ENCODE measurements at regions not wholly inside any gene's neighbourhood (a gene's known extent, or its start where the extent isn't known, plus 50 kb on each side); places are given as distances from the start of the nearest gene placed in this dataset.

DNA sequence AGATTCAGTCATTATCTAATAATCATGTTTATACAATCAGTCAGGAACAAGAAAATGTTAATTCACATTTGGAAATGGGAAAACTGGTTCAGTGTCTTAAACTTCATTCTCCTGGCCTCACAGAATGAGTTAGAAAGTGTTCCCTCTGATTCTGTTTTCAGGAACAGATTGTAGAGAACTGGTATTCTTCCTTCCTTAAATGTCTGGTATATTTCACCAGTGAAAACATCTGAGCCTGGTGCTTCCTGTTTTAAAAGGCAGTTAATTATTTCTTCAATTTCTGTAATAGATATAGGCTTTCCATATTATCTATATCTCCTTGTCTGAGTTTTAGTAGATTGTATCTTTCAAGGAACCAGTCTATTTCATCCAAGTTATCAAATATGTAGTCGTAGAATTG lies 97.1 kb upstream of the TMEM168 start:
- DNase-seq (ENCODE audit: low read depth in 2 of 2, low spot score in 1 of 2) = no peak

DNA sequence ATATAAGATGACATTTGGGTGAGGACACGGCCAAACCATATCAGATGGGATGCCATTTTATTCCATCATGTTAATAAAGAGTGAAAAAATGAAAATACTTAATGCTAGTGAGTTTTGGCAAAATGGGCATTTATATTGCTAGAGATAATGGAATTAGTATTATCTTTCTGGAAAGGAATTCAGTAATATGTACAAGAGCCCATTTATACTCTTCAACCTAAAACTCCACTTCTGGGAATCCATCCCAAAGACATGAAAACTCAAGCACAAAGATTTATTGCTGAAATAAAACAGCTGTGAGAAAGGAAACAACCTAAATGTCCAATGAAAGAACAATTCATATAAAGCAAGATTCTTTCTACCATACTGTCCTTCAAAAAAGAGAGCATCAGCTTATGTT lies 96.0 kb upstream of the TMEM168 start:
- DNase-seq (ENCODE audit: low read depth in 2 of 2, low spot score in 1 of 2) = no peak

DNA sequence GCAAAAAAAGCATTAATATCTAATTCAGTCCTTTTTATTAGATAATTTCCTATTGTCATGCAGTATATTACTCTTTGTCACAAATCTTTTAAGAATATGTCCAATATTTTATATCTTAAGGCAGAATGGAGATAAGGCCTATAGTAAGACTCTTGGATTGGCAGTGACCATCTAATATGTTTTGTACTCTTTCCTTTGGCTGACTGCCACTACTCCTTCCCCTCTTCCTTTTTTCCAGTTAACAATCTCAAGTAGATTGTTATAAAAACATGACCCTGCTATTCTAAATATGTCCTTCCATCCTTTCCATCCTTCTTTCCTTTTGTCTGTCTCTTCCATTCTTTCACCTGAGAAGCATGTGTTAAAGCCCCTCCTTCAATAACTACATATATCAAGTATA lies 92.8 kb upstream of the TMEM168 start:
- no peak for DNase-seq (ENCODE audit: low read depth in 2 of 2, low spot score in 1 of 2)

DNA sequence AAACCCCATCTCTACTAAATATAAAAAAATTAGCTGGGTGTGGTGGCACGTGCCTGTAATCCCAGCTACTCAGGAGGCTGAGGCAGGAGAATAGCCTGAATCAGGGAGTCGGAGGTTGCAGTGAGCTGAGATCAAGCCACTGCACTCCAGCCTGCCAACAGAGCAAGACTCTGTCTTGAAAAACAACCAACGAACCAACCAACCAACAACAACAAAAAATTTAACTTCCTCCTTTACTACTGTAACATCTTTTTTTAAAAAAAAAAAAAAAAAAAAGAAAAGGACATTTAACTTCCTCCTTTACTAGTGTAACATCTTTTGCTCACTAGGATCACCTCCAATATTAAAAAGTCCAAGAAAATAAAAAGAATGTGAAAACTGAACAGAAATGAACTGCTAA lies 92.3 kb upstream of the TMEM168 start:
- DNase-seq (ENCODE audit: low read depth in 2 of 2, low spot score in 1 of 2) = no peak

DNA sequence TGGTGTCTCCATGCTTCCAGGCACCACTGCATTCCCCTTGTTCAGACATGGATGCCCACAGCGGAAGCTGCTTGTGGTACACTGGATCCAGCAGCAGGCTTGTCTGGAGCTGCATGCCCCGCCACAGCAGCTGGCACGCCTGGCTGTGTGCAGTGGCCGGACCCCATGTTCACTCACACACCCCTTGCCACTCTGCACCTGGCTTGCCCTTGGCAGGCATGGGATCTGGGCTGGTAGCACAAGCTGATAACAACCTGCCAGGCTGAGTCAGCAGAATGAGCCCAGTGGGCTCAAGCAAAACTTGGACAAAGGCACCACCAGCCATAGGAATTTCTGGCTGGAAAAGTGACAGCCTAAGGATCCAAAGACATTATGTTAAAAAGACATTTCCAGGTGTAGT lies 91.8 kb upstream of the TMEM168 start:
- DNase-seq (ENCODE audit: low read depth in 2 of 2, low spot score in 1 of 2) = no peak

DNA sequence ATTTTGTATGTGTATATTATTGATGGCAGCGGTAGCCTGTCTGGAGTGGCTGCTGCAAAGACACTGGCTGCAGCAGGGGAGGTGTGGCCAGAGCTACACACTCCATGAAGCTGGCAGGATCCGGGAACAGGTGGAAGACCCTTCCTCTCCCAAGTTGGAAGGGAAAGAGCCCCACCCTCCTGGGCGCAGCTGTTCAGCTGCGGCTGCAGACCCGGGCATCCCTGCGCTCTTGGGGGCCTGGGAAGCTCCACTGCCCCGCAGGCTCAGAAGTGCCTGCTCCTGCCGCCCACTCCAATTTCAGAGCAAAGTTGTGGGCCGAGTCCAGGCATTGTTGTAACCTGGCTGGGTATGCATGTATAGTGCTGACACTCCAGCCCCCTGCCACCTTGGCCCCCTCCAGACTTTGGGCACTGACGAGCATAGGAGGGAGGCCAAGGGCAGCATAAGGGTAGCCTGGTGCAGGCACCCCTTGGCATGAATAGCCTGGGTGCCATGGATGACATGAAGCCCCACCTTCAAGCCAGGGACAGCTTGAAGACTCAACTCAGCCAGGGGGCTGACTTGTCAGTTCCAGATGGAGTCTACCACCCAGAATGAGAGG lies 90.7 kb upstream of the TMEM168 start:
- DNase-seq (ENCODE audit: low read depth in 2 of 2, low spot score in 1 of 2) = no peak

DNA sequence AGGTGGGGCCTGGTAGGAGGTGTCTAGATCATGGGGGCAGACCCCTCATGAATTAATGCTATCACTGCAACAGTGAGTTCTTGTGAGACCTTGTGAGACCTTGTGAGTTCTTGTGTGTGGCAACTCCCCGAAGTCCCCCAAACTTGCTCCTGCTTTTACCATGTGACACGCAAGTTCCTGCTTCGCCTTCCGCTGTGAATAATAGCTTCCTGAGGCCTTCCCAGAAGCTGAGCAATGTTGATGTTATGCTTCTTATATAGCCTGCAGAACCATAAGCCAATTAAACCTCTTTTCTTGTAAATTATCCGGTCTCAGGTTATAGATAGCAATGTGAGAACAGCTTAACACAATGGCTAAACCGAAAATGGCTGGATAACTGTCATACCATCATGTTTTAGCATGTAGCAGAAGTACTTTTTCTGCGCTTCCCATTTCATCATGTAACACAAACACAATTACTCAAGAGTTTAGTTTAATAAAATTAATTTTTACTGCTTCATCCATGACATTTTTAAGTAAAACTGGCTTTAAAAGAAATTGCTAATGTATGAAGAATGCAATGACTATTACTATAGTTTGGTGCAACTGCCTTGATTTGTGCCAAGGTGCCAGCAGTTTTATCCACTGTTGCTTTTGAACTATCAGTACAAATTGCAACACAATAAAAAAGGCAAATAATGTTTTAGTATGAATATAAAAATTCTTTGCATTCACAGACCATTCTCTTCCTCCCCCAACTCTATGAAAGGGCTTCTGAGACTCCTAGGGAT lies 87.7 kb upstream of the TMEM168 start:
- DNase-seq (ENCODE audit: low read depth in 2 of 2, low spot score in 1 of 2) = no peak

DNA sequence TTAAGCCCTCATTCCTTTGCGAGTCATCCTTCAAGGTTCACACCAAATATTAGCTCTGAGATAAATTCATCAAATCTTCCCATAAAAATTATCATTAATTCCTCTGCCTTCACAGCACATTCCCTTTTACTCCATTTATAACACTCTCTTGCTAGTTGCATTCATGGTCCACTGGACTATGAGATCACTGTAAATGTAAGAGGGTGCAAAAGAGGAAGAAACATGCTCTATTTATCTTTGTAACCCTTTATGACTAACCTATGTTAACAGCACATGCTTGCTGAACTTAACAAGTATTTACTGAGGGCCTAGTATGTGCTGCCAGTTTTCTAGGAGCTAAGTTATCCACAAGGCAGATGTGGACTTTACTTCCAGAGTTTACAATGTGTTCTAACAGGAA lies 86.7 kb upstream of the TMEM168 start:
- no peak for DNase-seq (ENCODE audit: low read depth in 2 of 2, low spot score in 1 of 2)

DNA sequence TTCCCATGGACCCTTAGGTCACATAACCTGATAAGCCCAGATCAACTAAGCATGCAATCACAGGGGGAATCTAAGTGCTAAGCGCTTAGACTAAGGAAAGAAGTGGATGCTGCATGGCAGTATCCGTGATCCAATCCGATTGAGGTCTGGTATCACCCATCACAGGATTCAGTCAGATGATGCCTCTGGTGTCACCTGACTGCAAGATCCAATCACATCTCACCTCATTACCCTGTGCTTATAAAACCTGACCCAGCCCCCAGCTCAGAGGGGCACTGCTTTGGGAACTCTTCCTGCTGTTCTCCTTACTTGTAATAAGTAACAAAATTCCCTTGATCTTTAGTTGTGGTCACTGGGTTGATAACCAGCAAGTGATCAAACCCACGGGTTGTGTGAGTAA lies 84.7 kb upstream of the TMEM168 start:
- no peak for DNase-seq (ENCODE audit: low read depth in 2 of 2, low spot score in 1 of 2)

DNA sequence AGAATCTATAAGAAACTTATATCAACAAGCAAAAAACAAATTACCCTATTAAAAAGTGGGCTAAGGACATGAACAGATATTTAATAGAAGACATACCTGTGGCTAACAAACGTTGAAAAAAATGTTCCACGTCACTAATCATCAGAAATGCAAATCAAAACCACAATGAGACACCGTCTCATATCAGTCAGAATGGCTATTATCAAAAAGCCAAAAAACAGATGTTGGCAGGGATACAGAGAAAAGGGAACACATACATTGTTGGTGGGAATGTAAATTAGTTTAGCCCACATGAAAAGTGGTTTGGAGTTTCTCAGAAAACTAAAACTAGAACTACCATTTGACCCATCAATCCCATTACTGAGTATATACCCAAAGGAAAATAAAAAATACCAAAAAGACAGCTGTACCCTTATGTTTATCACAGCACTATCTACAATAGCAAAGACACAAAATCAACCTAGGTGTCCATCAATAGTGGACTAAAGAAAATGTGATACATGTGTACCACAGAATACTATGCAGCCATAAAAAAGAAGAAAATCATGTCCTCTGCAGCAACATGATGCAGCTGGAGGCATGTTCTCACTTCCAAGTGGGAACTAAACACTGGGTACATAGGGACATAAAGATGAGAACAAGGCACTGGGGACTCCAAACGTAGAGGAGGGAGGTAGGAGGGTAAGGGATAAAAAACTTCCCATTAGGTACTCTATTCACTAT lies 83.8 kb upstream of the TMEM168 start:
- DNase-seq (ENCODE audit: low read depth in 2 of 2, low spot score in 1 of 2) = no peak

DNA sequence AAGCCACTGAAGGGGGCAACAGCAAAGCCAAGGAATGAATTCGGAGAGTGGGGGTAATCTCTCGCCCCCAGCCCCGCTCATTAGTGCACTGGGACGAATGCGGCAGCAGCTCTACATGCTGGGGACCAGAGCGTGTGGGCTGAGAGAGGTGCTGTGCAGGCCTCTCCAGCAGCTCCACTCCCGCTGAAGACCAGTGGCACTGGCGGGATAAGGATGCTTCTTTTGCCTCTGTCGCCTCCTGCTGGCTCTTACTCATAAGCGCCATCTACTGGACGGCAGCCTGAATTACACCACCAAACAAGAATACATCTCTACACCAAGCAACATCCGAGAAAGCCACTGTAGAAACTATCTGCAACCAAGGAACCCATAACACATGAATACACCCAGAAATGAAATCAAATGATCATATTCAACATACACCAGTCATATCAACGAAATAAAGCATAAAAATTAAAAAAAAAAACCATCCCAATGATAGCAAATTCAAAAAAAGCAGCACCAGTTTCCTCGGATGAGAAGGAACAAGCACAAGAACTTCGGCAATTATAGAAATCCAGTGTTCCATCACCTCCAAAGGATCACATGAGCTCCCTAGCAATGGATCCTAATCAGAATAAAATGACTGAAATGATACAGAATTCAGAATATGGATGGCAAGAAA lies 79.0 kb upstream of the TMEM168 start:
- DNase-seq (ENCODE audit: low read depth in 2 of 2, low spot score in 1 of 2) = no peak

DNA sequence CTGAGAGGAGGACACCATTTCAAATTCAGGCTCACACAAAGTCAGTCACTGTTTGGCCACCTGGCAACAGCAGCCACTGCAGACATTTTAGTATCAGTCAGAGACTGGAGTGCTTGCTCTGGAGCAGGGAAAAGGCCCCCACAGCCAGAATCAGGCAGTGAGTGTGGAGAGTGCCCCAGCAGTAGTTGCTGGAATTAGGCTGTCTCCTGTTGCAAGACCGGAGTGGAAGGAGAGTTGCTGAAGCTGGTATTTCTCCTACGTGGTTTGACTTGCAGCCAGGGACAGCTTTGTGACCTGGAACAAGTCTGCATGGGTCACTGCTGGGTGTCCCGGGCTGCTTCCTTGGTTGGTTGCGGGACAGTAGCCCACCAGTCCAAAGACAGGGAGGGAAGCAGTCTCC lies 78.4 kb upstream of the TMEM168 start:
- DNase-seq (ENCODE audit: low read depth in 2 of 2, low spot score in 1 of 2) = no peak

DNA sequence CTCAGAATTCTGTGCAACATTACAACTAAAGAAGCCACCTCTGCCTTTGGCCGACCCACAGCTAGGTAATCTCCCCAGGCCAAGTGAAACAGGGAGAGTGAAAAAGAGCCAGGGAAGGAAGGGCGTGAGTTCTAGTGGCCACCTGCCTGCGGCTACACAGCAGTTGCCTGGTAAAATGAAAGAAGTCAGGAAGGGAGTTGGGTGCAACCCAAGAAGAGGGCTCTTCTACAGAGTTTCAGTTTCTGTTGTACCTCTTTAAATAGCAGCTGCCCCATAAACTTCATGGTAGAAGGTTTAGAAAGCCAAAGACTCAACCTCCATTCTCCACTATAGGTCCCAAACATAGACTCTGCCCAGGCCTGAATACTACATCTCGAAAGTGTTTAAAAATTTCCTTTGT lies 76.2 kb upstream of the TMEM168 start:
- DNase-seq (ENCODE audit: low read depth in 2 of 2, low spot score in 1 of 2) = no peak

DNA sequence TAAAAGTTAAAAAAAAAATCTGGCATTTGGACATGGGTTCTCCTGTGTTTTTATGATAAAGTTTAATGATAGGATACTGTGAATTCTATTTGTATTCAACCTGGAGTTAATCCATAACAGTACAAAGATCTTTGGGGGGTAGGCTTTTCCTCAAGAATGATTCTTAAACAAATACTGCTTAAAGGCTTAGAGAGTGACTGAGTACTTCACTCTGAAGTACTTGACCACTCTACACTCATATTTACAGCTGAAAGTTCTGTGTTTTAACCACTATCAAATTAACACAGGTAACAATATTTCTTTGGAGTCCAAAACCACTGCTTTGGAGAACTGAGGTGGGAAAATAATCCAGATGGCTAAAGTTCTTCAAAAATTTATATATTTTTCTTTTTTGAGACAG lies 74.2 kb upstream of the TMEM168 start:
- DNase-seq (ENCODE audit: low read depth in 2 of 2, low spot score in 1 of 2) = no peak

DNA sequence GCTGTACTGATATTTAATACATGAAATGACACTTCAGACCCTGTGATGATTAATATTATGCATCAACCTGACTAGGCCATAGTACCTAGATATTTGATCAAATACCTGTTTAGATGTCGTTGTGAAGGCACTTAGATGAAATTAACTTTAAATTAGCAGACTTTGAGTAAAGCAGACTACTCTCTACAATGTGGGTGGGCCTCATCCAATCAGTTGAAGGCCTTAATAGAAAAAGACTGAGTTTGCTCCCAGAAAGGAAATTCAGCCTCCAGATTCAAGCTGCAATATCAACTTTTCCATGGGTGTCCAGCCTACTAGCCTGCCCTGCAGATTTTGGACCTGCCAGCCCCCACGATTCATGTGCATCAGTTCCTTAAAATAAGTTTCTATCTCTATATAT lies 68.6 kb upstream of the TMEM168 start:
- DNase-seq (ENCODE audit: low read depth in 2 of 2, low spot score in 1 of 2) = no peak

DNA sequence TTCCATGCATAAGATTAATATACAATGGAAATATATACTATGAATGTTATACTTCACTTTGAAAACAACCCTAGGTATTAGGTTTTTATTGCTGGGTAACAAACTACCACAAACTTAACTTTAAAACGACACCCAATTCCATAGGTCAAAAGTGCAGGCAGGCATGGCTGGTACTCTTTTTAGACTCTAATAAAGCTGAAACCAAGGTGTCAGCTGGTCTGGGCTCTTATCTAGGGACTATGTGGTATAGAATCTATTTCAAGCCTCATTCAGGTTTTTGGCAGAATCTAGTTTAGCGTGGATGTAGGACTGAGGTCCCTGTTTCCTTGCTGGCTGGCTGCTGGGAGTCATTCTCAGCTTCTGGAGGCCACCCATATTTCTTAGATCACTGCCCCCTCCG lies 65.0 kb upstream of the TMEM168 start:
- DNase-seq (ENCODE audit: low read depth in 2 of 2, low spot score in 1 of 2) = no peak

DNA sequence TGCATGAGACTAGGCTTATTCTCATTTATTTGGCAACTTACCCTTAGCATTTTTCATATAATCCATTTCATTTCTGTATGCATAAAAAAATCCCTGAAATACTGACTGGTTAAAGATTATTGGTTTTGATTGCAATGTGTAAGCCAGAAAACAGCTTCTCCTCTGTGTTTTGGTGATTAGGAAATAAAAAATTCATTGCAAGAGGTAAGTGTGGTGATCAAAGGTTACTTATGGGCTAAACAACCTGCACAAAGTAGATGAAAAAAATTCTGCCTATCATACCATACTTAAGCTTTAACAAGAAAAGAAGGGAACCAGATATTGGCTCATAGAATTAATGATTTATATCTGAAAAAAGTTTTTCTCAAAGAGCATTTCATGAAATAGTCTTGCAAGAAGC lies 64.0 kb upstream of the TMEM168 start:
- DNase-seq (ENCODE audit: low read depth in 2 of 2, low spot score in 1 of 2) = no peak

DNA sequence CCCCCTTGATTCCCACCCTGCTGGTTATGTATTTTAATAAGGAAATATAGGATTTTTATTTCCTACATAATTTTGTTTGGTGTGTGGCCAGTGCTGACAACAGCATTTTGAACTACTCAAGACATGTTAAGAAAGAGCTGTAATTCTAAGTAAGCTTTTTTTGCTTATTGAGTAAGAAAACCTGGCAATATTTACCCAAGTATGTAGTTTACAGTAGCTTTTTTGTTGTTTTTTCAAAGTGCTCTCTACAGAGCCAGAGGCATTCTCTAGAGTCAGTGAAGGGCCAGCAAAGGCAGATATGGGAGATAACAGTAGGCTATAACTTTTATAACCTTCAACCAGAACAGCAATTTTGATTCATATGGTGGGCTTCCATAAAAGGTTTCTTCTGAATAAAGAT lies 63.2 kb upstream of the TMEM168 start:
- no peak for DNase-seq (ENCODE audit: low read depth in 2 of 2, low spot score in 1 of 2)

DNA sequence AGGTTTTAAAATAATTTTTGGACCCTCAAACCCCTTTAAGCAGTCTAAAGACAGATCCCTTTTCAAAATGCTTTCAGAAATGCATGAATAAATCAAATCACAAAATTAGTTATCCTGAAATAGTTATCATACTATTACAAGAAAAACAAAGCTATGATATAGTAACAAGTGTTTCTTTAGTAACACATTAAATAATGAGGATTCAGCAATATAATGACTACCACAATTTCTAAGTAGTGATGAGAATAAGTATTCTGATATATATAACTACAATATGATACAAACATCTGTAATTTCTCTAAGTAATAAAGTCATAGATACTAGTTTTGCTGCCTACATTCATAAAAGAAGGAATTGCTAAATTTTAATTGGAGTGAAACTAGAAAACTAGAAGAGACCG lies 53.0 kb upstream of the TMEM168 start:
- DNase-seq (ENCODE audit: low read depth in 2 of 2, low spot score in 1 of 2) = no peak
